Upper lobe of left lung (tissue), 6 donors: ENCODE measurements at regions not wholly inside any gene's neighbourhood (a gene's known extent, or its start where the extent isn't known, plus 50 kb on each side); places are given as distances from the start of the nearest gene placed in this dataset.

Source experiments
- ATAC-seq, 2 donors: fragments of 200-7000 bp; cut with Tn5 transposase; one replicate each; pipeline ENCODE4 v1.9.1; 2022; ENCODE audit warnings: mild to moderate bottlenecking in 2 of 2, moderate library complexity in 2 of 2; ENCODE audit not compliant: low FRiP score in 2 of 2
- DNase-seq, 2 donors: peaks; one replicate each; pipeline ENCODE4 v3.0.0-alpha.2; 2019 to 2020
- H3K27ac ChIP-seq, 4 donors: fragments of 200-600 bp; sonication (generic); one replicate each; pipeline ENCODE4 v1.5.1; 2016 to 2019
- H3K27me3 ChIP-seq, 4 donors: fragments of 200-600 bp; sonication (generic); one replicate each; pipeline ENCODE4 v1.5.1; 2017 to 2019
- H3K36me3 ChIP-seq, 4 donors: fragments of 200-600 bp; sonication (generic); one replicate each; pipeline ENCODE4 v1.5.1; 2016 to 2019
- H3K4me1 ChIP-seq, 4 donors: fragments of 200-600 bp; sonication (generic); one replicate each; pipeline ENCODE4 v1.5.1; 2018 to 2019
- H3K4me3 ChIP-seq, 4 donors: fragments of 200-600 bp; sonication (generic); one replicate each; pipeline ENCODE4 v1.5.1; 2017 to 2019; ENCODE audit warnings: mild to moderate bottlenecking in 2 of 4, moderate library complexity in 1 of 4
- H3K9me3 ChIP-seq, 4 donors: fragments of 200-600 bp; sonication (generic); one replicate each; pipeline ENCODE4 v1.5.1; 2018 to 2019
- EP300 ChIP-seq, 4 donors: sonication (generic); formaldehyde crosslinking; IDR thresholded peaks; one replicate each; pipeline ENCODE4 v1.5.1; 2017; ENCODE audit warnings: antibody characterized with exemption in 4 of 4, control low read depth in 2 of 4
- POLR2A ChIP-seq, 4 donors: fragments of 450-650 bp; IDR thresholded peaks; one replicate each; pipeline ENCODE4 v1.5.1; 2016 to 2017; ENCODE audit warnings: antibody characterized with exemption in 4 of 4, mild to moderate bottlenecking in 2 of 4
- POLR2AphosphoS5 ChIP-seq, 2 donors: sonication (generic); formaldehyde crosslinking; IDR thresholded peaks; one replicate each; pipeline ENCODE4 v1.5.1; 2017; ENCODE audit warnings: antibody characterized with exemption in 2 of 2
- WGBS, 2 donors: methylation state at CpG; one replicate each; pipeline ENCODE4 v1.1.5; 2017 to 2018; 5-methylcytosine and 5-hydroxymethylcytosine counted together
- TF ChIP-seq, protein P1 (sequence below), 6 experiments: fragments of 450-650 bp in 4 of 6; fragments of 200-600 bp in 2 of 6; sonication (generic) in 2 of 6; IDR thresholded peaks; one replicate each; pipeline ENCODE4 v1.5.1; 2016 to 2019; ENCODE audit warnings: antibody characterized with exemption in 6 of 6
- donor health status: DM: no; HTN: no; CAD: no; lungs with moderate emphysema.
- donor health status: DM: no; HTN: yes; CAD: no; lungs with severe emphysema.

DNA sequence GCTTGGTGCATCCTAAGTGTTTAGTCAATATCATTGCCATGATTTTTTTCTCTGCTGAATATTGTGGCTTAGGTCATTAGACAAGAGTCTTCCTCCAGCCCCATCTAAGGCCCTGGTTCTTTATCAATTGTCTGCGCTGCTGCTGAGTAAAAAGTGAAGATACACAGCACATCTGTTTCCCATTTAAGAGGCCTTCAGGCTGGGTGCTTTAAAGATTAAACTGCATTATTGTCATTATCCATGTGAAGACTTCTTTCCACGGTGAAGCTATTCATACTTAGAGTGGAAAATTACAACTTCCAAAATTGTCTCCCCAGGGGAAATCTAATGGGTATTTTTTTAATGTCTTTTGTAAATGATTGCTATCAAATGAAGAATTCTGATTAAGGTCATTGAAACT, 719.8 kb upstream of the LRRC4C start:
- H3K4me3 ChIP-seq: no peak overlapping the region
- TF ChIP-seq EP300 (IDR thresholded peaks at IDR 0.05): no peak
- TF ChIP-seq POLR2AphosphoS5 (IDR thresholded peaks at IDR 0.05): no peak
- TF ChIP-seq, protein P1, sequence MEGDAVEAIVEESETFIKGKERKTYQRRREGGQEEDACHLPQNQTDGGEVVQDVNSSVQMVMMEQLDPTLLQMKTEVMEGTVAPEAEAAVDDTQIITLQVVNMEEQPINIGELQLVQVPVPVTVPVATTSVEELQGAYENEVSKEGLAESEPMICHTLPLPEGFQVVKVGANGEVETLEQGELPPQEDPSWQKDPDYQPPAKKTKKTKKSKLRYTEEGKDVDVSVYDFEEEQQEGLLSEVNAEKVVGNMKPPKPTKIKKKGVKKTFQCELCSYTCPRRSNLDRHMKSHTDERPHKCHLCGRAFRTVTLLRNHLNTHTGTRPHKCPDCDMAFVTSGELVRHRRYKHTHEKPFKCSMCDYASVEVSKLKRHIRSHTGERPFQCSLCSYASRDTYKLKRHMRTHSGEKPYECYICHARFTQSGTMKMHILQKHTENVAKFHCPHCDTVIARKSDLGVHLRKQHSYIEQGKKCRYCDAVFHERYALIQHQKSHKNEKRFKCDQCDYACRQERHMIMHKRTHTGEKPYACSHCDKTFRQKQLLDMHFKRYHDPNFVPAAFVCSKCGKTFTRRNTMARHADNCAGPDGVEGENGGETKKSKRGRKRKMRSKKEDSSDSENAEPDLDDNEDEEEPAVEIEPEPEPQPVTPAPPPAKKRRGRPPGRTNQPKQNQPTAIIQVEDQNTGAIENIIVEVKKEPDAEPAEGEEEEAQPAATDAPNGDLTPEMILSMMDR (IDR thresholded peaks at IDR 0.05): no peak
- no peak for TF ChIP-seq POLR2A (IDR thresholded peaks at IDR 0.05)
- no peaks in the 10 kb centered on the region for H3K9me3 ChIP-seq
- ATAC-seq (no peak), DNase-seq (no peak)
- no peaks in the 10 kb centered on the region for H3K36me3 ChIP-seq
- 54 to 70% methylated on average over 2 of the region's 2 CpGs for WGBS, 2 donors
- no peaks in the 10 kb centered on the region for H3K27me3 ChIP-seq
- H3K4me1 ChIP-seq: no peaks in the 10 kb centered on the region
- H3K27ac ChIP-seq: no peak overlapping the region

DNA sequence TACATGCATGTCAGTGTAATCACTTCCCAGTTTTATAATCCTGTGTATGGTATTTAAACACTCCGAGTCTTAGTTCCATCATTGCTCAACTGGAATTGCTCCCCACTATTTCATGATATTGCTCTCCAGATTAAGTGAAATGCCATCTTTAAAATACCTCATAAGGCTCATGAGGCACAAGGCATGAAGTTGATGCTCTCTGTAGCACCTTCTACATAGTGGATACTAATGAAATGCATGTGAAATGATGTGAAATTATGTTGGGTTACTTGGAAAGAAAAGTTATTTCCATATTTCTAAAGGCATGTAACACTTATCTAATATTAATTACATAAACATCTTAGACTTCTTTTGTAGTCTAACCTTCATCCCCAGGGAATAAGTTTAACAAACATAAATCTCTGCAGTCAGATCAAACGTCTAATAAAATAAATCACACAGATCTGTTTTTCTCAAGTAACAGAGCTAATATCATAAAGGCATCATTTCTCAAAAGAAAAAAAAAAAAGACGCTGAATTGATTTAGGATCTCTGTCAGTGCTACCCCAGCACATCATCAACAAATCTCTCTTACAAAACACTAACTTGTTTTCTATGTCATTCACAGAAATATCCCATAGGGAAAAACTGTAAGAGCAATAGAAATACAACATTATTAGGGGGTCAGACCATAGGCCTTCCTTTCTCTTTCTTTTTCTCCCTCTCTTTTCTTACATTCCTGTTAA, 736.0 kb upstream of the LRRC4C start:
- Histone ChIP-seq H3K4me3 (no peak overlapping the region), H3K36me3 (no peaks in the 10 kb centered on the region), H3K27ac (no peak overlapping the region), H3K4me1 (no peaks in the 10 kb centered on the region), H3K9me3 (no peaks in the 10 kb centered on the region), H3K27me3 (no peaks in the 10 kb centered on the region)
- no peak for ATAC-seq
- no peak for DNase-seq
- TF ChIP-seq POLR2AphosphoS5 (IDR thresholded peaks at IDR 0.05) (no peak), POLR2A (IDR thresholded peaks at IDR 0.05) (no peak), EP300 (IDR thresholded peaks at IDR 0.05) (no peak)
- TF ChIP-seq, protein P1 (IDR thresholded peaks at IDR 0.05): no peak
- 50 to 60% methylated on average over 3 of the region's 3 CpGs for WGBS, 2 donors

DNA sequence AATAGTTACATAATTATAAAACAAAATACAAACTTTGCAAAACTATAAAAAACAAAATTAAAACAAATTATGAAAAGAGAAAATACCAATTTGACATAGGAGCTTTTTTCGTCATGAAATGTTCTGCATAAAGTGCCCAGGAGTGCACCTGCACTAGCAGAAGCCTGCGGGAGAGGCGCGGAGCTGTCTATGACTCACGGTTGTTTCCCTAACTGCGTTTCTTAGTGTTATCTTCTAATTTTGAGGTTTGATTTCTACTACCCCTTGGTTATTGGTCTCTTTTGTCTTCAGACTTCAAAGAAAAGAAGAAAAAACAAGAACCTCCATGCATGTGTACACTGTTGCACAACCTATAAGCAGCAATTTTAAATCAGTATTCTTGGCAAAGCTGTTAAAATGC, 740.9 kb upstream of the LRRC4C start:
- H3K27me3 ChIP-seq: no peaks in the 10 kb centered on the region
- no peak overlapping the region for H3K4me3 ChIP-seq
- H3K9me3 ChIP-seq: no peaks in the 10 kb centered on the region
- TF ChIP-seq EP300 (IDR thresholded peaks at IDR 0.05): no peak
- TF ChIP-seq, protein P1 (IDR thresholded peaks at IDR 0.05): no peak
- TF ChIP-seq POLR2A (IDR thresholded peaks at IDR 0.05): no peak
- TF ChIP-seq POLR2AphosphoS5 (IDR thresholded peaks at IDR 0.05): no peak
- WGBS, 2 donors: 92 to 93% methylated on average over 6 of the region's 6 CpGs
- no peaks in the 10 kb centered on the region for H3K4me1 ChIP-seq
- H3K27ac ChIP-seq: no peak overlapping the region
- no peaks in the 10 kb centered on the region for H3K36me3 ChIP-seq
- no peak for ATAC-seq
- DNase-seq: no peak

DNA sequence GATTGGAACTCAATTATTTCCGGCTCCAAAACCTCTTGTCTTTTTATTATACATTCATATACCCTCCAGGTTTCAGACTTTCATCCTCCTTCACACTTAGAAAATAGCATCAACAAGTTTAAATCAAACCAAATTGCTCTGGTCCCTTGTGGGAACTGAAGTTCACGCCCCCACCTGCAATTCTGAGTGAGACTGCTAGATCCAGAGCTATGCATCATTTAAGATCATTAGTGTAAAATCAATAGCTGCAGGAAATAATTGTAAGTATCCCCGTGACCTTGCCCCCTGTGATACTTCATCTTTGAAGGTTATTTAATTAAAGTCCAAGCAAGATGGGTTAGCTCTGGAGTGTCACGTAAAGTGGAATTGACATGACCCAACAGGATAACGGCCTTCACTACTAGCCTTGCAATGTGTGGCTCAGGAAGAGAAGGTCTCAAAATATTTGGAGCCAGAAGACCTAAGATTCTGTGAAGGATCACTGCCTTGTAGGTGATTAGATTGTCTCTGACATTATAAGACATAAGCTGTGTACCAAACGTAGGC, 742.2 kb upstream of the LRRC4C start:
- H3K36me3 ChIP-seq: no peaks in the 10 kb centered on the region
- no peak overlapping the region for H3K27ac ChIP-seq
- H3K9me3 ChIP-seq: no peaks in the 10 kb centered on the region
- no peaks in the 10 kb centered on the region for H3K27me3 ChIP-seq
- H3K4me1 ChIP-seq: no peaks in the 10 kb centered on the region
- H3K4me3 ChIP-seq: no peak overlapping the region
- WGBS, 2 donors: 80 to 82% methylated on average over 6 of the region's 6 CpGs
- TF ChIP-seq, protein P1 (IDR thresholded peaks at IDR 0.05): no peak
- TF ChIP-seq POLR2A (IDR thresholded peaks at IDR 0.05) (no peak), POLR2AphosphoS5 (IDR thresholded peaks at IDR 0.05) (no peak), EP300 (IDR thresholded peaks at IDR 0.05) (no peak)
- DNase-seq: no peak
- ATAC-seq: no peak

DNA sequence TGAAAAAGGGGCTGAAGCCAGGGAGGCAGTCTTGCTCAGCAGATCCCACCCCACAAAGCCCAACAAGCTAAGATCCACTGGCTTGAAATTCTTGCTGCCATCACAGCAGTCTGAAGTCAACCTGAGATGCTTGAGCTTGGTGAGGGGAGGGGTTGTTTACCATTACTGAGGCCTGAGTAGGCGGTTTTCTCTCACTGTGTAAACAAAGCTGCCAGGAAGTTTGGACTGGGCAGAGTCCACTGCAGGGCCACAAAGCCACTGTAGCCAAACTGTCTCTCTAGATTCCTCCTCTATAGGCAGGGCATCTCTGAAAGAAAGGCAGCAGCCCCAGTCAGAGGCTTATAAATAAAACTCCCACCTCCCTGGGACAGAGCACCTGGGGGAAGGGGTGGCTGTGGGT, 746.1 kb upstream of the LRRC4C start:
- 23% methylated on average over 1 of the region's 1 CpG; no CpG with 5 or more reads in 1 of the 2 donors for WGBS, 2 donors
- no peak for DNase-seq

More for the DNA sequence above, 746.1 kb upstream of the LRRC4C start:
- no peak for ATAC-seq
- Histone ChIP-seq H3K27ac (no peak overlapping the region), H3K27me3 (no peaks in the 10 kb centered on the region), H3K9me3 (no peaks in the 10 kb centered on the region), H3K4me1 (no peaks in the 10 kb centered on the region), H3K36me3 (no peaks in the 10 kb centered on the region), H3K4me3 (no peak overlapping the region)
- TF ChIP-seq, protein P1 (IDR thresholded peaks at IDR 0.05): no peak
- TF ChIP-seq POLR2AphosphoS5 (IDR thresholded peaks at IDR 0.05) (no peak), EP300 (IDR thresholded peaks at IDR 0.05) (no peak), POLR2A (IDR thresholded peaks at IDR 0.05) (no peak)
